A673 (cell line): ENCODE measurements at regions not wholly inside any gene's neighbourhood (a gene's known extent, or its start where the extent isn't known, plus 50 kb on each side); places are given as distances from the start of the nearest gene placed in this dataset.

Source experiments
- CTCF ChIP-seq: fragments of 300-800, 200-600 bp; sonication (generic); conservative IDR thresholded peaks from 2 replicates; pipeline ENCODE4 v1.5.1; 2017; ENCODE audit warnings: low read depth, mild to moderate bottlenecking, antibody characterized with exemption, low read length, moderate library complexity, mixed read lengths
- EZH2 ChIP-seq: fragments of 200-600 bp; sonication (generic); IDR thresholded peaks from 2 replicates; pipeline ENCODE4 v1.6.1; 2017; ENCODE audit warnings: borderline replicate concordance, low read depth, mild to moderate bottlenecking, mixed read lengths, antibody characterized with exemption, low read length; ENCODE audit not compliant: poor library complexity, severe bottlenecking

GRCh38 chr12:60594035-60594711, 998.3 kb downstream of the SLC16A7 start:
- TF ChIP-seq EZH2 (no peak), CTCF (no peak)
